Motor neuron (in vitro differentiated cells): ENCODE measurements at regions not wholly inside any gene's neighbourhood (a gene's known extent, or its start where the extent isn't known, plus 50 kb on each side); places are given as distances from the start of the nearest gene placed in this dataset.
A peak's percentile ranks its signal among the peaks of the same experiment; 100 is the strongest.

Source experiments
- ATAC-seq, 8 experiments: fragments of 200-7000 bp; cut with Tn5 transposase; replicated peaks in 6 of 8; 2 replicates each; pipeline ENCODE4 v1.8.0; 2021; ENCODE audit warnings: mild to moderate bottlenecking in 8 of 8, moderate library complexity in 8 of 8
- H3K27ac ChIP-seq, 2 donors: fragments of 250-450 bp; sonication (Bioruptor Pico); 2 replicates each; pipeline ENCODE4 v1.9.0; 2021; ENCODE audit warnings: antibody characterized with exemption in 2 of 2, mild to moderate bottlenecking in 2 of 2, moderate library complexity in 1 of 2
- H3K4me1 ChIP-seq, 2 donors: fragments of 250-450 bp; sonication (Bioruptor Pico); replicated peaks in 1 of 2; 2 replicates each; pipeline ENCODE4 v1.6.1; 2021; ENCODE audit warnings: antibody characterized with exemption in 2 of 2, mild to moderate bottlenecking in 2 of 2, moderate library complexity in 1 of 2
- H3K4me3 ChIP-seq, 5 donors: fragments of 250-450 bp; sonication (Bioruptor Pico); 2 replicates each; pipeline ENCODE4 v1.9.0; 2021; ENCODE audit warnings: antibody characterized with exemption in 5 of 5, mild to moderate bottlenecking in 5 of 5, moderate library complexity in 4 of 5
- WGBS, 10 experiments: fragments of 450-650 bp; shearing (Covaris generic); methylation state at CpG; one replicate each; pipeline ENCODE4 v1.0.0; 2022; 5-methylcytosine and 5-hydroxymethylcytosine counted together
- in situ Hi-C, 9 experiments: fragments of 400-800 bp; cut with MboI; loops; one replicate each; pipeline ENCODE4 v1.15.0; 2021; ENCODE audit warnings: low sequenced_read_pairs in 9 of 9, low pct_unique_long_range_greater_than_20kb in 2 of 9; ENCODE audit not compliant: unreplicated experiment in 9 of 9

DNA sequence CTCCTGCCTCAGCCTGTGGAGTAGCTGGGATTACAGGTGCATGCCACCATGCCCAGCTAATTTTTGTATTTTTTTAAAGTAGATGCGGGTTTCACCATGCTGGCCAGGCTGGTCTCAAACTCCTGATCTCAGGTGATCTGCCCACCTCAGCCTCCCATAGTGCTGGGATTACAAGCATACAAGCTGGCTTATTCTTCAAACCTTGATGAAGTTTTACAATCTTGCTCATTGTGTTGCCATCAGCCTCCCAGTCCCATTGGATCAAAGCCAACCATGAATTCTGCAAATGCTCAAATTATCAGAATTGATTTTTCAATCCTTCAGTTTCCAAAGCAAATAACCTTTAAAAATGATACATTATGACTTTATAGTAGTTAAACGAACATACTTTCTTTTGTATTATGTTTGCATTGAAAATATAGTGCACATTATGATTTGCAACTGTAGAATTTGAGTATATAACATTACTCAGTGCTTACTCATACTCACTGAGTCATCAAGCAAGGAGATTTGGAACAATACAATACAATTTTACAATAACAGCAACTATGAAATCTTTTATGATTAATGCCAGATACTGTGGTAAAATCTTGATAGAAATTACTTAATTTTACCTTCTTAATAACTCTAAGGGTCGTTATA lies 1491.9 kb upstream of the CELF4 start:
- Histone ChIP-seq H3K27ac (no peak overlapping the region), H3K4me1 (peaks cover 6% of the 10 kb centered on the region in 2 donors), H3K4me3 (no peak overlapping the region)
- in situ Hi-C loops, result no loop called here
- ATAC-seq, result no peak
- 7 to 93% (median 61%) methylated on average over 1 to 3 of the region's 3 CpGs; no CpG with 5 or more reads in 1 of the 10 experiments for WGBS, 10 experiments

GRCh38 chr18:39053571-39053970 lies 1488.0 kb upstream of the CELF4 start:
- H3K4me3 ChIP-seq, result no peak overlapping the region
- WGBS, 10 experiments, result 0 to 50% (median 20%) methylated on average over 1 to 2 of the region's 2 CpGs; no CpG with 5 or more reads in 2 of the 10 experiments
- no peak overlapping the region for H3K27ac ChIP-seq
- peaks cover 6 to 9% of the 10 kb centered on the region in 2 donors for H3K4me1 ChIP-seq
- peak in 1 of 8 experiments; percentile 29 for ATAC-seq
- in situ Hi-C loops, result no loop called here

DNA sequence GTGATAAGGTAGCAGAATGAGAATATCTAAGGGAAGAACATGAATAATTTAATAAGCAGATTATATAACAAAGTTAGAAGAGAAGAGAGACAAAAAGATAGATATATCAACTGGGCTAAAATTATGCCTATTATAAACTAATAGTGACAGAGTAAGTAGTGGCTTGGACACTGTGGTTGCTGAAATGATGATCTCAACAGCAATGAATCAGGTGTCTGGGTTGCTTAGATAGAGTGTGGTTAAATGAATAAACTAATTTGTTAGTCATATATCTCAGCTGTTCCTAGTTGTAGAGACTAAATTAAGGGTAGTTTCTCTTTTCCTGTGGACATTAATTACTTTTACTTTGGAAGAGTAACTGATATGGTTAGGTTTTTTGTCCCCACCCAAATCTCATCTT lies 1485.4 kb upstream of the CELF4 start:
- in situ Hi-C loops, result no loop called here
- H3K27ac ChIP-seq, result no peak overlapping the region
- H3K4me1 ChIP-seq, result peaks cover 6 to 9% of the 10 kb centered on the region in 2 donors
- peak in 6 of 8 experiments; percentile 18 to 99 (median 60) for ATAC-seq
- no peak overlapping the region for H3K4me3 ChIP-seq

DNA sequence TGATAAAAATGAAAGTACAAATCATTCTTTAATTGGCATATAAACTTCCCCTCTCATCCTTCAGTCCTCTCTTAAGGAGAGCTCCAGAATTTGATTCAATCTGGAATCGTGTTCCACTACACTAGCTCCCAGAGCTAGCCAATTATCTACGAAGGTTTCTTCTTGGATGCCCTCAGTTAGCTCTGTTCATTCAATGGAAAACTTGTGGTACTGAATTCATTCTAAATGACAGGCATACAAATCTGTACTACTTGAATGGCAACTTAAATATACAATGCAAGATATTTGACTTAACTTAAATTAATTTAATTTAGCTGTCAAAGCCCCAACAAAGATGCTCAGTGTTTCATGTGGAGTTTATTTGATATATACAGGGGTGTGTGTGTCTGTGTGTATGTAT lies 1474.2 kb upstream of the CELF4 start:
- Histone ChIP-seq H3K4me1 (peaks cover 0 to 3% of the 10 kb centered on the region in 2 donors), H3K27ac (no peak overlapping the region), H3K4me3 (no peak overlapping the region)
- 13 to 100% (median 58%) methylated on average over 1 to 2 of the region's 2 CpGs; no CpG with 5 or more reads in 3 of the 10 experiments for WGBS, 10 experiments
- ATAC-seq, result no peak
- in situ Hi-C loops, result no loop called here

GRCh38 chr18:39037925-39038324 lies 1472.3 kb upstream of the CELF4 start:
- peak in 1 of 8 experiments; percentile 9 for ATAC-seq
- WGBS, 10 experiments, result 0 to 86% (median 45%) methylated on average over 1 to 2 of the region's 2 CpGs; no CpG with 5 or more reads in 1 of the 10 experiments
- H3K27ac ChIP-seq, result no peak overlapping the region
- peaks cover 0 to 3% of the 10 kb centered on the region in 2 donors for H3K4me1 ChIP-seq
- in situ Hi-C loops, result no loop called here
- H3K4me3 ChIP-seq, result no peak overlapping the region

DNA sequence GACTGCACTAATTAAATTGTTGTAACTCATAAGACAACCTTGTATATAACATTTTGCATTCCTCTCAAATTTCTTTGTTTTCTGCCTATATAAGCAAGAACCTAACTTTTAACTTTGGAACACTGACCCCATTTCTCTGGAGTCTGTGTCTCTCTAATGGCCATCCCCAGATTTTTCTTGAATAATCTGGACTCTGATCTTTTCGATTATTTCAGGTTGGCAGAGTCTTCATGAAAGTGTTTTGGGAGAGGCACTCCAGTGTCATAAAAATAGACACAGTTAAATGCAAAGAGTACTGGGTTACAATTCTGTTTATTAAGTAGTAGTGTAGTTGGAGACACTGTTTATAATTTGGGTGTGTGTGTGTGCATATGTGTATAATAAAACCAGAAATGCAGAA lies 1467.7 kb upstream of the CELF4 start:
- ATAC-seq, result no peak
- no peak overlapping the region for H3K27ac ChIP-seq
- in situ Hi-C loops, result no loop called here
- no peak overlapping the region for H3K4me3 ChIP-seq
- WGBS, 10 experiments, result 0 to 100% (median 83%) methylated on average over 1 of the region's 1 CpG; no CpG with 5 or more reads in 2 of the 10 experiments
- peaks cover 0 to 3% of the 10 kb centered on the region in 2 donors for H3K4me1 ChIP-seq

DNA sequence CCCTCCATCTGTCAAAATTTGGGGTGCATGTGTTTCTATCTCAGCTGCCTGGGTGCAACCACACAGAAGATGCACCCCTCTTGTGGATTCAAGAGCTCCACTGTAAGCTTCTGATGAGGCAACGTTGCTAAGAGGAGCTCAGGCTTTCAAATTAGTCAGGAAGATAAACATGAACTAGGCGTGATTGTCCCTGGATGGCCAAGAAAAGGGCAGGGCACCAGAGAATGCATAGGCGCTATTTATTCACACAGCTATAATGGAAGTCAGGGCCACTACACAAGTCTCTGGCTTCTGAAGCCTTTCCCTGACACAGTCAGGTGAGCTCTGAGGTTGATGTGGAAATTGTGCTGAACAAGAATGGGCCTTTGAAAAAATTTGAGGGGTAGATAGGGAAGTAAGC lies 1466.0 kb upstream of the CELF4 start:
- Histone ChIP-seq H3K27ac (no peak overlapping the region), H3K4me3 (no peak overlapping the region), H3K4me1 (peaks cover 0 to 3% of the 10 kb centered on the region in 2 donors)
- WGBS, 10 experiments, result 5 to 100% (median 60%) methylated on average over 1 to 3 of the region's 3 CpGs; no CpG with 5 or more reads in 1 of the 10 experiments
- ATAC-seq, result peak in 2 of 8 experiments; percentile 71 to 72
- in situ Hi-C loops, result no loop called here

- ATAC-seq, result no peak
- in situ Hi-C loops, result no loop called here
- Histone ChIP-seq H3K27ac (no peak overlapping the region), H3K4me1 (peaks cover 0 to 1% of the 10 kb centered on the region in 2 donors), H3K4me3 (no peak overlapping the region)
- WGBS, 10 experiments, result 0 to 100% (median 76%) methylated on average over 1 to 2 of the region's 2 CpGs; no CpG with 5 or more reads in 1 of the 10 experiments
Observed at GRCh38 chr18:39030124-39030655, 1464.6 kb upstream of the CELF4 start.

DNA sequence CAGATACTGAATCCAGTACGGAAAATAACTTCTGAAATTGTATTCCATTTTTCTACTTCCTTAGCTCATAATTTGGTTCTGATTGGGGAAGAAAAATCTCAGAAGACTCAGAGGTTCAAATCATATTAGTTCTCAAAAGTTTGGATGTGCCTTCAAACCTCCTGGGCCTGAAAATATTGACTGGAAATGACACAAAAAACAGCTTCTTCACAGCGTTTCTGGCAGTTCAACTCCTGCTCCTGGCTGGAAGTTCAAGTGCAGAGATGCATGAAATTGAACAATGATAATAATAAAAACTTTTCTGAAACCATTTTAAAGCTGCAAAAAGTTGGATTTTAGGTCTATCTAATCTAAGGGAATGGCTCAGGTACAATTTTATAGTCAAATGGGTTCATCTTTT lies 1459.9 kb upstream of the CELF4 start:
- 0 to 100% (median 55%) methylated on average over 1 to 2 of the region's 2 CpGs; no CpG with 5 or more reads in 1 of the 10 experiments for WGBS, 10 experiments
- ATAC-seq, result no peak
- in situ Hi-C loops, result no loop called here
- Histone ChIP-seq H3K4me3 (no peak overlapping the region), H3K27ac (no peak overlapping the region), H3K4me1 (no peaks in the 10 kb centered on the region)

GRCh38 chr18:39019989-39020388 lies 1454.4 kb upstream of the CELF4 start:
- in situ Hi-C loops, result no loop called here
- Histone ChIP-seq H3K27ac (peak overlapping the region in 1 of 2 donors; percentile 11), H3K4me3 (no peak overlapping the region), H3K4me1 (peaks cover 8 to 9% of the 10 kb centered on the region in 2 donors)
- WGBS, 10 experiments, result 0 to 40% (median 17%) methylated on average over 1 to 3 of the region's 3 CpGs
- peak in 3 of 8 experiments; percentile 41 to 53 (median 47) for ATAC-seq

- 0 to 90% (median 65%) methylated on average over 1 to 5 of the region's 5 CpGs for WGBS, 10 experiments
- ATAC-seq, result no peak
- Histone ChIP-seq H3K4me3 (no peak overlapping the region), H3K27ac (no peak overlapping the region), H3K4me1 (no peaks in the 10 kb centered on the region)
- in situ Hi-C loops, result no loop called here
Observed at GRCh38 chr18:39007031-39007902, 1441.7 kb upstream of the CELF4 start.

GRCh38 chr18:38996056-38996455 lies 1430.5 kb upstream of the CELF4 start:
- no peaks in the 10 kb centered on the region for H3K4me1 ChIP-seq
- WGBS, 10 experiments, result 0 to 100% (median 92%) methylated on average over 1 to 2 of the region's 3 CpGs; no CpG with 5 or more reads in 3 of the 10 experiments
- H3K4me3 ChIP-seq, result no peak overlapping the region
- in situ Hi-C loops, result no loop called here
- no peak for ATAC-seq
- H3K27ac ChIP-seq, result no peak overlapping the region

DNA sequence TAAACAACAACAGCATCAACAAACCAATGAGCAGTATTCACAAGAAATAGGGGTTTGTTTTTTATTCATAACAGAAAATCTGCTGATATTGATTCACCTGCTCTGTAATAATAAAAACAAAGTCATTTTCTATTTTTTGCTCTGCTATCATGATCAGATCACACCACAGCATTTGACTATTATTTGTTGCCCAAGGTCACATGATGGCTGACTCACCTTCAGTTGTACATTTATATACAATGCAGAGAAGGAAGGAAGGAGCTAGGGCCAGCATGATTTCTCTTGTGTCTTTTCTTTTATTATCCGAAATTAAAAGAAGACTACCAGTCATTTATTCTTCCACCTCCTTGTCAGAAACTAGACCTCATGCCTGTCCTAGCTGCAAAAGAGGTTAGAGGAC lies 1427.7 kb upstream of the CELF4 start:
- Histone ChIP-seq H3K4me1 (no peaks in the 10 kb centered on the region), H3K27ac (no peak overlapping the region), H3K4me3 (no peak overlapping the region)
- 0 to 80% (median 14%) methylated on average over 1 of the region's 1 CpG; no CpG with 5 or more reads in 5 of the 10 experiments for WGBS, 10 experiments
- in situ Hi-C loops, result no loop called here
- peak in 5 of 8 experiments; percentile 67 to 90 (median 73) for ATAC-seq
